HG03039 (cell line): ENCODE measurements at regions not wholly inside any gene's neighbourhood (a gene's known extent, or its start where the extent isn't known, plus 50 kb on each side); places are given as distances from the start of the nearest gene placed in this dataset.

ENCODE experiments used
- ATAC-seq: cut with Tn5 transposase; IDR thresholded peaks from one replicate; pipeline ENCODE4 v1.9.1; 2021; ENCODE audit warnings: mild to moderate bottlenecking, moderate library complexity; ENCODE audit not compliant: unreplicated experiment

DNA sequence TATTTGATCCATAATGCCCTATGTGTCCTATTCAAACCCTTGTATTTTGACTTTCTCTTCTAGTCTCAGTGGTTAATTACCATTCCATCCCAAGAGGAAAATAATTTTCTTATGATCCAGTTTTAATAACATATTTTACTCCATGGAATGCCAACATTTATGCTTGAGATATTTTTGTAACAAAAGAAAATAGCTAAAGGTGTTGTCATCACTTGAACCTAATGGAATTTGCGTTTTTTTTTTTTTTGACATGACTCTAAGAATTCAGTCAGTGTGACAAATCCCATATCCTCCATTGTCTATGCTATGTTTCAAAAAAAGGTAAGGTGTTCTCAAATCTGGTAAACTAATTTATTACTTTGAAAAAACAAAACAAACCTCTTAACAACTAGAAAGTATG lies 324.1 kb upstream of the ADAMTS5 start:
- ATAC-seq: no peak

- ATAC-seq: no peak
Observed at GRCh38 chr21:27290028-27290427, 323.1 kb upstream of the ADAMTS5 start.

DNA sequence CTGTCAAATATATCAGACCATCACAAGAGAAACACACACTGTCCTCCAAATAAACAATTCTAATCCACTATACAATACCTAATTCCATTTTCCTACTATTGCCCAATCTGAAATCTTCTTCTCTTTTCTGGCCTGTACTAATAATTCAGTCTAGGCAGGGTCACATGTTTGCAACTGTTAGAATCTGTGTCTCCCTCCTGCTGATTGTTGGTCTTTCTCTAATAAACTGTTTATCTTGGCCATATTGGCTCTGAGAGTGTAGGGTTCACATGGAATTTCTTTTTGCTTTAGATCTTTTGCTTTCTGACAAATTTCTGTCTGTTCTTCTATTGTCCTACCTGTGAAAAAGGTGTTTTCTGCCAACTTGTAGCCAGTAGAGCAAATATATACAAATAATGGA lies 319.9 kb upstream of the ADAMTS5 start:
- no peak for ATAC-seq

DNA sequence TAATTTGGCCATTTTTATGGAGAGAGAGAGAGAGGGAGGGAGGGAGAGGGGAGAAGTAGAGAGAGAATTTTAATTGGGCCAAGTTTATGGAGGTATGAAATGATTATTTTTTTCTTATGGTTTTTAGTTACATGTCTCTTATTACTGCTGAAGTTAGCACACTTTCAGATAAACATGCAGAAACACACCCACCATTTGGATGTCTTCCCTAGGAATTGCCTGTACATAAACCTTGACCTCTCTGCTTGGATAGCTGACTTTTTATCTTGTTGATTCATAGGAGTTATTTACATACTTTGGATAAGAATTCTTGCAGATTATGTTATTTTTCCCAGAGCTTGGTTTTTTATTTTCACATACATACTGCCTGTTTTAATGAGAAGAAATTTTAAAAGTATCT lies 310.2 kb upstream of the ADAMTS5 start:
- no peak for ATAC-seq

GRCh38 chr21:27275294-27275927 lies 308.5 kb upstream of the ADAMTS5 start:
- ATAC-seq: no peak

DNA sequence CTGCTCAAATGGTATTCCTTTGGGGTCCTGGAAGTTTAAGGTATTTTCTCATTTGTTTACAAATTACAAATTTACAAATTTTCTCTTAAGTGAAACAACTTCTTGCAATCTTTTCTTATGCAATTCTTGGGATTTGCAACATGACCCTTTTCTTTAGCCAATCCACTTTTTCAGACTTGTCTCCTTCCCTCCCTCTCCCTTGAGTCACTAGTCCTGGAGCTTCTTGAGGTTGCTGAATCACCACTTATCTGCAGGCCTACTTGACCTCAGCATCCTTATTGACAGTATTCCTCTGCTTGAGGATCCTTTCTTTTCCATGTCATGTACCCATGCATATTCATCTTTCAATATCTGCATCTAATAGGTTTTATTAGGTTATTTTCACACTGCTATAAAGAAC lies 302.8 kb upstream of the ADAMTS5 start:
- ATAC-seq: no peak

GRCh38 chr21:27268290-27268689 lies 301.4 kb upstream of the ADAMTS5 start:
- no peak for ATAC-seq

DNA sequence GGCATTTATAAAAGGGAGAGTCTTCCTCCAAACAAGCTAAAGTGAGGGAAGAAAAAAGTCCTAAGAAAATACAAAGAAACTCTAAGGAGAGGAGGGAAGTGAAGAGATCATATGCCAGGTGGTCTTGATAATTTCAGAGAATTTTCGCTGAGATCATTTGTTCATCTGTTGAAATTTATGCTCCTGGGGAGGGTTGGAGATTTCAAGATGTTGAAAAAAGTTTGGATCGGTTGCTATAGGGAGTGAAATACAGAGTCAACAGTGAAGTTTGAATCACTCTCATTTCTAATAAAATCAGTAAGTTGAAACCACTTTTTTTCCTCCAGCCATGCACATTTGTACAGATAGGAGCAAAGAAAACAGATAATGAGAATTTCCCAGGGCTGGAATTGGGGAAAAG lies 299.1 kb upstream of the ADAMTS5 start:
- ATAC-seq: no peak

DNA sequence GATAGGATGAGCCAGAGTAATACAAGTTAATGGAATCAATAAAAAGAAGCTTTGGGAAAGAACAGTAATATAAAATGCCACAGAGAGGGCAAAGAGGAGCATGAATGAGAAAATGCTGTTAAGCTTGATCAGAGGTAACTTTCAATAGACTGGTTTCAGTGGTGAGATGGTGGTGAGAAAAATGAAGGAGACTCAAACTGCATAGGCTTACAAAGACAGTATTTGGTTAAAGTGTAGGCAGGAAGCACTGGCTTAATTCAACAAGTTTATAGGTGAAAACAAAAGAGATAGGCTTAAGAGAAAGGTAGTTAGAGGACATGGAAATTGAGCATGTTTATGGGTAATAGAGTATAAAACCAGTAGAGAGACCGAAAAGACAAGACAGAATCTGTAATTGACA lies 298.6 kb upstream of the ADAMTS5 start:
- ATAC-seq: no peak

DNA sequence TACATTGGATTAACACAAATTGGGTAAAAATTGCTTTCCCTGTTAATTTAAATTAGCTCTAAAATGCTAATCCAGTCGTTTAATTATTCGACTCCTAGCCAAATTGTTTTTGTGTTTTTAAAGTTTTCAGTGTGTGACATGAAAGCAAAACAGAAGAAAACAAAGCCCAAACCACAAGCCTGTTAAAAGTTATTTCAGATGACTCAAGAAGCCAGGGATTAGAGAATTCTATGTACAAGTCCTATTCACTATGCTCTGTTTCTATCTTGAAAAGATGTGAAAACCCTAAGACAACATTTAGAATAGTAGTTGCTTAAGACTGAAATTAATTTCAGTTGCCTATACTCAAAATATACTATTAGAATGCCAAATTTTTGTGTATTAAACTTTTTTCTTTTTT lies 294.8 kb upstream of the ADAMTS5 start:
- ATAC-seq: no peak

DNA sequence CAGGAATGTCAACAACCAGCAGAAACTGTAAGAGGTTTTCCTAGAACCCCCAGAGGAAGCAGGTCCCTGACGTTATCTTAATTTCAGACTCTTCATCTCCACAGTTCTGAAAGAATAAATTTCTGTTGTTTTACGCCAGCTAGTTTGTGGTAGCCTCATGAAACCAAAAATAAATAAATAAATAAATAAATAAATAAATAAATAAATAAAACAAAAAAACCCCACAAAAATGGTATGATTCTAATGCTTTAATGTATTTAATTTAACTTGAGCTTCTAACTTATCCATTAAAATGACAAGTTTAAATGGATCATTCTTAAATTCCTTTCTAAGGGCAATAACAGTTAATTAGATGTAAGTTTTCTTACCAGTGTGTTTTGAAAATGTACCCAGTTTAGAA lies 293.8 kb upstream of the ADAMTS5 start:
- ATAC-seq: no peak

- no peak for ATAC-seq
Observed at GRCh38 chr21:27258742-27259448, 292.0 kb upstream of the ADAMTS5 start.

- no peak for ATAC-seq
Observed at GRCh38 chr21:27257908-27258556, 291.1 kb upstream of the ADAMTS5 start.

GRCh38 chr21:27257226-27257625 lies 290.3 kb upstream of the ADAMTS5 start:
- ATAC-seq: no peak

DNA sequence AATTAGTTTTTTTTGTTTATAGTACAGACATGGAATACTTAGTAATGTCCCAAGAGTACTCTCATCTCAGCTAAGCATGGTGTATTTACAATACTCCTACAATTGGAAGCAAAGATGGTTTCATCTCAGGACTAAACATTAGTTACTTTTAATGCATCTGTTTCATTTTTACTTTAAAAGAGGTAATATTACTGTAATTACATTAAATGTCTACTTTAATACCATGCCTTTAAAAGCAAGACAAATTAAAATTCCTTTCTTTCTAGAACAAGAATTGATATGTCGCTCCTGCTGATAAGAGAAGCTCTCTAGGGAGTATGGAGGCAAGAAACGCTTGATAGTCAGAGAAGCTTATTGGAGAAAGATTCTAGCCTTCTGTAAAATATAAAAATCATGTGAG lies 284.9 kb upstream of the ADAMTS5 start:
- no peak for ATAC-seq

GRCh38 chr21:27250366-27250765 lies 283.5 kb upstream of the ADAMTS5 start:
- ATAC-seq: no peak

DNA sequence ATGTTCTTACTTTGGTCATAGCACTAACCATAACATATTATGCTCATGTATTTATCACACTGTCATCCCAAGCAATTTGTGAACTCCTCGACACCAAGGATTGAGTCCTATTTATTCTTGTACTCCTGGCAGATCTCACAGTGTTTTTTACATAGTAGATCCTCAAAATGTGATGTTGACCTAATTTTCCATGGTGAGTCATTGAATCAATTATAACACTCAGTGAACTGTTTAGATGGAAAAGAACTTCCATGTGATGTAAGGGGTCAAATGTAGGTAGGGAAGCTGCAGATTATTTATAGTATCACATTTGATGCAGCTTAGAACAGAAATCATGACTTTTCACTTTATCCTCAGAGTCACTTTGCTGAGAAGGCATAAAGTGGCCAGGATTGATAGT lies 281.9 kb upstream of the ADAMTS5 start:
- ATAC-seq: no peak

DNA sequence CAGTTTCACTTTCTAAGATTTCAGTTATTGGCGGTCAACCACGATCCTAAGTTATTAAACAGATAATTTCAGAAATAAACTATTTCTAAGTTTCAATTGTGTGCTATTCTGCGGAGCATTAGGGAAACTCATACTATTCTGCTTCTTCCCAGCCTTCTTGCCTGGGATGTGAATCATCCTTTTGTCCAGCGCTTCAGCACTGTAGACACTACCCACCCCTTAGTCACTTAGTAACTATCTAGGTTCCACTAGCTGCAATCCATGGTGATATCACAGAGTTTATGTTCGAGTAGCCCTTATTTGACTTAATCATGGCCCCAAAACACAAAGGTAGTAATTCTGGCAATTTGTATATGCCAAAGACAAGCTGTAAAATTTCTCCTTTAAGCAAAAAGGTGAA lies 279.9 kb upstream of the ADAMTS5 start:
- no peak for ATAC-seq

- no peak for ATAC-seq
Observed at GRCh38 chr21:27244776-27245175, 277.9 kb upstream of the ADAMTS5 start.

DNA sequence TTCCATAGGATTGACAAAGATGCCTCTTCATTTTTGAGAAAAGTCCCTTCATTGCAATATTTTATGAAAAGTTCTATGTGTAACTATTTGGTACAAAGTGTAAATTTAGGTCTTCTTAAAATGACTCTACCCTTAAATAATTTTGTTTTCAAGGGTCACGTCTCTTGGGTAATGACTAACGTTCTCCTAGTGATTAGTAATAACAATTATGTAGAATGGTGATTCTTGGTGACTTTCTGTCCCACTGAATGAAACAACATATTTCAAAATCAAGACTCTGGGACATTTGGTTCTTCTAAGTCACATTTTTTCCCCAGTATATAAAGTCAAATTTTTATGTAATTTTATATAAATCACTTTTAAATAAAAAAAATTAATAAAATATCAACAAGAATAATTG lies 277.5 kb upstream of the ADAMTS5 start:
- no peak for ATAC-seq

GRCh38 chr21:27240839-27241238 lies 274.0 kb upstream of the ADAMTS5 start:
- no peak for ATAC-seq

GRCh38 chr21:27233514-27234115 lies 266.7 kb upstream of the ADAMTS5 start:
- no peak for ATAC-seq
